HG03095 (cell line): ENCODE measurements at regions not wholly inside any gene's neighbourhood (a gene's known extent, or its start where the extent isn't known, plus 50 kb on each side); places are given as distances from the start of the nearest gene placed in this dataset.
"Not testable (repeated sequence)": the region's sequence is repeated elsewhere in the genome, so short reads cannot be mapped to it uniquely, and the experiment has no call there.

ENCODE experiments used
- ATAC-seq: cut with Tn5 transposase; IDR thresholded peaks from one replicate; pipeline ENCODE4 v1.9.1; 2021; ENCODE audit warnings: moderate library complexity; ENCODE audit not compliant: unreplicated experiment

- no peak for ATAC-seq
These were observed 105.1 kb upstream of the BCL6 start for GRCh38 chr3:187850258-187850921.

GRCh38 chr3:187852842-187853730 is 107.8 kb upstream of the BCL6 start:
- ATAC-seq: no peak

- no peak for ATAC-seq
These were observed 109.9 kb upstream of the BCL6 start for GRCh38 chr3:187855131-187855530.

- ATAC-seq: no peak
These were observed 111.3 kb upstream of the BCL6 start for GRCh38 chr3:187856555-187856954.

GRCh38 chr3:187858041-187858440 is 112.8 kb upstream of the BCL6 start:
- no peak for ATAC-seq

GRCh38 chr3:187858711-187859110 is 113.4 kb upstream of the BCL6 start:
- no peak for ATAC-seq

- not testable (repeated sequence) for ATAC-seq
These were observed 117.5 kb upstream of the BCL6 start for GRCh38 chr3:187862701-187863277.

GRCh38 chr3:187870360-187871203 is 125.3 kb upstream of the BCL6 start:
- no peak for ATAC-seq

GRCh38 chr3:187871204-187871591 is 125.9 kb upstream of the BCL6 start:
- no peak for ATAC-seq

GRCh38 chr3:187871848-187872247 is 126.6 kb upstream of the BCL6 start:
- no peak for ATAC-seq

- no peak for ATAC-seq
These were observed 128.6 kb upstream of the BCL6 start for GRCh38 chr3:187873843-187874242.

GRCh38 chr3:187875863-187876262 is 130.6 kb upstream of the BCL6 start:
- no peak for ATAC-seq

GRCh38 chr3:187878772-187879518 is 133.7 kb upstream of the BCL6 start:
- ATAC-seq: no peak

- ATAC-seq: no peak
These were observed 135.2 kb upstream of the BCL6 start for GRCh38 chr3:187880441-187880840.

GRCh38 chr3:187880851-187881250 is 135.6 kb upstream of the BCL6 start:
- no peak for ATAC-seq

GRCh38 chr3:187888701-187889100 is 143.4 kb upstream of the BCL6 start:
- ATAC-seq: no peak

GRCh38 chr3:187889106-187889505 is 143.8 kb upstream of the BCL6 start:
- ATAC-seq: no peak

GRCh38 chr3:187889601-187890404 is 144.5 kb upstream of the BCL6 start:
- no peak for ATAC-seq

GRCh38 chr3:187890405-187890752 is 145.1 kb upstream of the BCL6 start:
- ATAC-seq: not testable (repeated sequence)

- no peak for ATAC-seq
These were observed 151.4 kb upstream of the BCL6 start for GRCh38 chr3:187896646-187897045.
